ENCODE measurements at regions not wholly inside any gene's neighbourhood (a gene's known extent, or its start where the extent isn't known, plus 50 kb on each side); places are given as distances from the start of the nearest gene placed in this dataset.

DNA sequence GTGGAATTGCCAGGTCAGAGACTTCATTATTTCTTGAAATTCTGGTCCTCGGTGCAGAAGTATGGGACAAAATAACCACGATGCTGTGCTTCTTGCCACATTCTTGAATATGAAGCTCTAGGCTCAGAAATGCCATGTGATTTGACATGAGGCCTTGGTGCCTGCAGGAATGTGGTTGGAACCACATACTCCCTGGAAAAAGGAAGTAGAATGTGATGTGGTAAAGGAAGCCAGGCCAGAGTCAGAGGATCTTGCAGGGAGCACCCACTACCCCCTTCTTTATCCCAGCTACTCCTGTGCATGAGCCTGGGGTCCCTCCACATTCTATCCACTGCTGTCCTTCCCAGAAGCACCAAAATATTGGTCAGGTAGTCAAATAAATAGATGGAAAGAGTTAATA, 80.9 kb downstream of the FOXD1 start:
- no peaks in the 10 kb centered on the region for H3K36me3 ChIP-seq (ENCODE audit: insufficient read depth, low read length)
- BruUV-seq (replicated peaks), result no TSS peak
- intact Hi-C loops (cut with micrococcal nuclease; ENCODE audit: unreplicated experiment), result no loop called here
- TF ChIP-seq EZH2phosphoT487 (IDR thresholded peaks at IDR 0.05; ENCODE audit: borderline replicate concordance, low read depth, low read length), result no peak
- TF ChIP-seq, protein P1, sequence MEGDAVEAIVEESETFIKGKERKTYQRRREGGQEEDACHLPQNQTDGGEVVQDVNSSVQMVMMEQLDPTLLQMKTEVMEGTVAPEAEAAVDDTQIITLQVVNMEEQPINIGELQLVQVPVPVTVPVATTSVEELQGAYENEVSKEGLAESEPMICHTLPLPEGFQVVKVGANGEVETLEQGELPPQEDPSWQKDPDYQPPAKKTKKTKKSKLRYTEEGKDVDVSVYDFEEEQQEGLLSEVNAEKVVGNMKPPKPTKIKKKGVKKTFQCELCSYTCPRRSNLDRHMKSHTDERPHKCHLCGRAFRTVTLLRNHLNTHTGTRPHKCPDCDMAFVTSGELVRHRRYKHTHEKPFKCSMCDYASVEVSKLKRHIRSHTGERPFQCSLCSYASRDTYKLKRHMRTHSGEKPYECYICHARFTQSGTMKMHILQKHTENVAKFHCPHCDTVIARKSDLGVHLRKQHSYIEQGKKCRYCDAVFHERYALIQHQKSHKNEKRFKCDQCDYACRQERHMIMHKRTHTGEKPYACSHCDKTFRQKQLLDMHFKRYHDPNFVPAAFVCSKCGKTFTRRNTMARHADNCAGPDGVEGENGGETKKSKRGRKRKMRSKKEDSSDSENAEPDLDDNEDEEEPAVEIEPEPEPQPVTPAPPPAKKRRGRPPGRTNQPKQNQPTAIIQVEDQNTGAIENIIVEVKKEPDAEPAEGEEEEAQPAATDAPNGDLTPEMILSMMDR (conservative IDR thresholded peaks at IDR 0.05; ENCODE audit: low read length), result no peak
- no peaks in the 10 kb centered on the region for H3K79me2 ChIP-seq (ENCODE audit: insufficient read depth, low read depth, low read length)
- H3K4me2 ChIP-seq (ENCODE audit: low read length), result no peak overlapping the region
- no peak overlapping the region for H3K4me3 ChIP-seq (ENCODE audit: low read depth, low read length, poor library complexity, severe bottlenecking)
- H4K20me1 ChIP-seq (ENCODE audit: insufficient read depth, low read length), result no peaks in the 10 kb centered on the region
- no peak for DNase-seq (ENCODE audit: low spot score)
- CTCF ChIA-PET (ENCODE audit: unreplicated experiment), result no interaction called here
- no peak overlapping the region for H3K27ac ChIP-seq (ENCODE audit: low read depth, low read length, poor library complexity, severe bottlenecking)
- H3K9me3 ChIP-seq (ENCODE audit: low read length), result no peaks in the 10 kb centered on the region
- H2AFZ ChIP-seq (ENCODE audit: low read length), result no peak overlapping the region
- no peaks in the 10 kb centered on the region for H3K4me1 ChIP-seq (ENCODE audit: insufficient read depth, low read length, poor library complexity, severe bottlenecking)
- no peaks in the 10 kb centered on the region for H3K9me2 ChIP-seq (ENCODE audit: insufficient read depth, low read length)
- POLR2A ChIA-PET, result interaction anchor here (0.7 kb wide), 1 partner anchor 119 kb away, joined by 3 read pairs; no protein-coding TSS in a partner anchor

DNA sequence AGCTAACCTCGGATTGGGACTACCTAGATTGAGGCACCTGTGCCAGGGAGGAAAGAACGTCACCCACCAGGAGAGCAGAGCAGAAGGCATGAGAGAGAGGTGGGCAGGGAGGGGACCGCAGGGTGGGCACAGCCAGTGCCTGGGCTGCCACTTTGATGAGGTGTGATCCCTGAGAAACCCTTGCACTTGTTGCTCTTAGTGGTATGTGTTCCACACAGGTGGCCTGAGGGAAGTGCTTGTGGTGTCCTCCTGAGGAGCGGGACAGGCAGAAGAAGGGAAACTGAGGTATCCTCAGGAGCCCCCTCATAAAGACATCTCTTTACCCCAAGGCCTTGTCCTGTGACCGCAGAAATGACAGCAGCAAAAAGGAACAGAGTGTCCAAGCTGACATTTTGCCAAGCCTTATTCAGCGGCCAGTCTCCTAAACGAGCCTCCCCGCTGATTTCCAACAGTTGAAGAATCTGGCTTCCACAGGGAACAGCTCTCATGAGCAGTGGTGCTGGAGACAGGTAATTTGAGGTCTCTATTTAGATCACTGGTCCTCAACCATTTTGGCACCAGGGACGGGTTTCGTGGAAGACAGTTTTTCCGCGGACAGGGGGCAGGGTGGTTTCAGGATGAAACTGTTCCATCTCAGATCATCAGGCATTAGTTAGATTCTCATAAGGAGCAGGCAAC, 82.4 kb downstream of the FOXD1 start:
- intact Hi-C loops (cut with micrococcal nuclease; ENCODE audit: unreplicated experiment), result no loop called here
- no peaks in the 10 kb centered on the region for H3K79me2 ChIP-seq (ENCODE audit: insufficient read depth, low read depth, low read length)
- DNase-seq (ENCODE audit: low spot score), result no peak
- no peak overlapping the region for H3K4me3 ChIP-seq (ENCODE audit: low read depth, low read length, poor library complexity, severe bottlenecking)
- H3K27ac ChIP-seq (ENCODE audit: low read depth, low read length, poor library complexity, severe bottlenecking), result no peak overlapping the region
- no TSS peak for BruUV-seq (replicated peaks)
- no peak for TF ChIP-seq EZH2phosphoT487 (IDR thresholded peaks at IDR 0.05; ENCODE audit: borderline replicate concordance, low read depth, low read length)
- TF ChIP-seq, protein P1 (conservative IDR thresholded peaks at IDR 0.05; ENCODE audit: low read length), result no peak
- H3K4me2 ChIP-seq (ENCODE audit: low read length), result no peak overlapping the region
- H4K20me1 ChIP-seq (ENCODE audit: insufficient read depth, low read length), result no peaks in the 10 kb centered on the region
- ChIA-PET CTCF (ENCODE audit: unreplicated experiment) (no interaction called here), POLR2A (no interaction called here)
- H3K9me3 ChIP-seq (ENCODE audit: low read length), result no peaks in the 10 kb centered on the region
- H3K4me1 ChIP-seq (ENCODE audit: insufficient read depth, low read length, poor library complexity, severe bottlenecking), result no peaks in the 10 kb centered on the region
- H2AFZ ChIP-seq (ENCODE audit: low read length), result no peak overlapping the region
- H3K36me3 ChIP-seq (ENCODE audit: insufficient read depth, low read length), result no peaks in the 10 kb centered on the region
- no peaks in the 10 kb centered on the region for H3K9me2 ChIP-seq (ENCODE audit: insufficient read depth, low read length)

DNA sequence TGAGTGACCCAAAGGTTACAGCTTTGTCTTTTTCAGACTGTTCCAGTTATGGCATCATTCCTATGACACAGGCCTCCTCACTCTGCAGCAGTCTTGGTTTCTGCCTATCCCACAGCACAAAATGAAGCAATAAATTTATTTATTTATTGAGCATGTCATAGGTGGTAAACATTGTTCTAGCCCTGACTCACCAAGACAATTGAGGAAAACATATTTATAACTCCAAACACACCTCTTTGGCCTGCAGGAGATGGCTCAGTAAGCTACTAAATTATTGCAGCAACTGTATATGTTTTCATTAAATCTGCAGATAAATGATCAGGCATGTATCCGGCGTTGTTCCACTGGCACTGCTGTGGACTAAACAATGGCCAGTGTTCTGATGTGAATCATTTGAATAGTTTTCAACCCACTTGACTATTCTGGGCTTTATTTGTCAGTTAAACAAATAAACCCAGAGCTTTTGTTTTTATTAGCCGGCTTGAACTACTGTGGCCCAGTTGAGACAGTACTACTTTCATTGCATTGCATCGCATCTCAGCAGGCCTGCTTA, 83.2 kb downstream of the FOXD1 start:
- ChIA-PET POLR2A (interaction anchor here (0.6 to 1.2 kb wide), 2 partner anchors 8 to 12 kb away, joined by 3 read pairs; no protein-coding TSS in a partner anchor), CTCF (ENCODE audit: unreplicated experiment) (interaction anchor here (0.5 kb wide), 1 partner anchor 42 kb away, joined by 3 read pairs; no protein-coding TSS in a partner anchor)
- H3K79me2 ChIP-seq (ENCODE audit: insufficient read depth, low read depth, low read length), result no peaks in the 10 kb centered on the region
- no peak overlapping the region for H3K4me3 ChIP-seq (ENCODE audit: low read depth, low read length, poor library complexity, severe bottlenecking)
- intact Hi-C loops (cut with micrococcal nuclease; ENCODE audit: unreplicated experiment), result no loop called here
- H3K9me2 ChIP-seq (ENCODE audit: insufficient read depth, low read length), result no peaks in the 10 kb centered on the region
- H3K9me3 ChIP-seq (ENCODE audit: low read length), result no peaks in the 10 kb centered on the region
- TF ChIP-seq, protein P1 (conservative IDR thresholded peaks at IDR 0.05; ENCODE audit: low read length), result no peak
- no peak for TF ChIP-seq EZH2phosphoT487 (IDR thresholded peaks at IDR 0.05; ENCODE audit: borderline replicate concordance, low read depth, low read length)
- no peaks in the 10 kb centered on the region for H3K36me3 ChIP-seq (ENCODE audit: insufficient read depth, low read length)
- H3K27ac ChIP-seq (ENCODE audit: low read depth, low read length, poor library complexity, severe bottlenecking), result no peak overlapping the region
- no peaks in the 10 kb centered on the region for H4K20me1 ChIP-seq (ENCODE audit: insufficient read depth, low read length)
- DNase-seq (ENCODE audit: low spot score), result no peak
- no peak overlapping the region for H3K4me2 ChIP-seq (ENCODE audit: low read length)
- H2AFZ ChIP-seq (ENCODE audit: low read length), result no peak overlapping the region
- no peaks in the 10 kb centered on the region for H3K4me1 ChIP-seq (ENCODE audit: insufficient read depth, low read length, poor library complexity, severe bottlenecking)
- no TSS peak for BruUV-seq (replicated peaks)
